ENCODE measurements at regions not wholly inside any gene's neighbourhood (a gene's known extent, or its start where the extent isn't known, plus 50 kb on each side); places are given as distances from the start of the nearest gene placed in this dataset.
"Not testable (repeated sequence)": the region's sequence is repeated elsewhere in the genome, so short reads cannot be mapped to it uniquely, and the experiment has no call there.

- H3K4me1 Mint-ChIP-seq = no peaks in the 10 kb centered on the region
- no peaks in the 10 kb centered on the region for H3K36me3 Mint-ChIP-seq
- Histone ChIP-seq H3K36me3 (ENCODE audit: control insufficient read depth, insufficient read depth, low read length) (no peaks in the 10 kb centered on the region), H3K4me3 (ENCODE audit: low read length) (no peak overlapping the region), H3K27me3 (ENCODE audit: control insufficient read depth, insufficient read depth, low read length) (no peaks in the 10 kb centered on the region), H3K27ac (ENCODE audit: low read length) (no peak overlapping the region), H3K9me3 (ENCODE audit: control insufficient read depth, insufficient read depth, low read length) (no peaks in the 10 kb centered on the region), H3K4me1 (ENCODE audit: control insufficient read depth, insufficient read depth, low read length) (no peaks in the 10 kb centered on the region)
- no peak overlapping the region for H3K27ac Mint-ChIP-seq
- ATAC-seq = no peak
- peaks cover 4 to 23% of the 10 kb centered on the region in 2 donors for H3K27me3 Mint-ChIP-seq (ENCODE audit: low read depth in 2 of 2)
- no peak for DNase-seq
- TF ChIP-seq, protein P1, sequence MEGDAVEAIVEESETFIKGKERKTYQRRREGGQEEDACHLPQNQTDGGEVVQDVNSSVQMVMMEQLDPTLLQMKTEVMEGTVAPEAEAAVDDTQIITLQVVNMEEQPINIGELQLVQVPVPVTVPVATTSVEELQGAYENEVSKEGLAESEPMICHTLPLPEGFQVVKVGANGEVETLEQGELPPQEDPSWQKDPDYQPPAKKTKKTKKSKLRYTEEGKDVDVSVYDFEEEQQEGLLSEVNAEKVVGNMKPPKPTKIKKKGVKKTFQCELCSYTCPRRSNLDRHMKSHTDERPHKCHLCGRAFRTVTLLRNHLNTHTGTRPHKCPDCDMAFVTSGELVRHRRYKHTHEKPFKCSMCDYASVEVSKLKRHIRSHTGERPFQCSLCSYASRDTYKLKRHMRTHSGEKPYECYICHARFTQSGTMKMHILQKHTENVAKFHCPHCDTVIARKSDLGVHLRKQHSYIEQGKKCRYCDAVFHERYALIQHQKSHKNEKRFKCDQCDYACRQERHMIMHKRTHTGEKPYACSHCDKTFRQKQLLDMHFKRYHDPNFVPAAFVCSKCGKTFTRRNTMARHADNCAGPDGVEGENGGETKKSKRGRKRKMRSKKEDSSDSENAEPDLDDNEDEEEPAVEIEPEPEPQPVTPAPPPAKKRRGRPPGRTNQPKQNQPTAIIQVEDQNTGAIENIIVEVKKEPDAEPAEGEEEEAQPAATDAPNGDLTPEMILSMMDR (IDR thresholded peaks at IDR 0.05) = no peak
- no peak overlapping the region for H3K4me3 Mint-ChIP-seq
- intact Hi-C loops (cut with micrococcal nuclease) = no loop called here
- WGBS (ENCODE audit: insufficient coverage) = 99% methylated on average over 7 of the region's 10 CpGs
- no peaks in the 10 kb centered on the region for H3K9me3 Mint-ChIP-seq
Measured at GRCh38 chr12:105507311-105508038, 177.0 kb downstream of the C12orf75 start.

- 95% methylated on average over 3 of the region's 3 CpGs for WGBS (ENCODE audit: insufficient coverage)
- intact Hi-C loops (cut with micrococcal nuclease) = no loop called here
- ATAC-seq (no peak), DNase-seq (no peak)
- no peak overlapping the region for H3K27ac Mint-ChIP-seq
- Histone ChIP-seq H3K27me3 (ENCODE audit: control insufficient read depth, insufficient read depth, low read length) (no peaks in the 10 kb centered on the region), H3K4me1 (ENCODE audit: control insufficient read depth, insufficient read depth, low read length) (no peaks in the 10 kb centered on the region), H3K9me3 (ENCODE audit: control insufficient read depth, insufficient read depth, low read length) (no peaks in the 10 kb centered on the region), H3K27ac (ENCODE audit: low read length) (no peak overlapping the region), H3K36me3 (ENCODE audit: control insufficient read depth, insufficient read depth, low read length) (no peaks in the 10 kb centered on the region), H3K4me3 (ENCODE audit: low read length) (no peak overlapping the region)
- no peaks in the 10 kb centered on the region for H3K9me3 Mint-ChIP-seq
- no peak overlapping the region for H3K4me3 Mint-ChIP-seq
- TF ChIP-seq, protein P1 (IDR thresholded peaks at IDR 0.05) = no peak
- H3K27me3 Mint-ChIP-seq (ENCODE audit: low read depth in 2 of 2) = peaks cover 4 to 21% of the 10 kb centered on the region in 2 donors
- H3K4me1 Mint-ChIP-seq = no peaks in the 10 kb centered on the region
- no peaks in the 10 kb centered on the region for H3K36me3 Mint-ChIP-seq
Measured at GRCh38 chr12:105508096-105508495, 177.6 kb downstream of the C12orf75 start.

- Mint-ChIP-seq H3K4me3 (no peak overlapping the region), H3K4me1 (no peaks in the 10 kb centered on the region), H3K9me3 (no peaks in the 10 kb centered on the region), H3K36me3 (no peaks in the 10 kb centered on the region), H3K27ac (no peak overlapping the region), H3K27me3 (ENCODE audit: low read depth in 2 of 2) (peaks cover 4 to 14% of the 10 kb centered on the region in 2 donors)
- Histone ChIP-seq H3K9me3 (ENCODE audit: control insufficient read depth, insufficient read depth, low read length) (no peaks in the 10 kb centered on the region), H3K27ac (ENCODE audit: low read length) (no peak overlapping the region), H3K27me3 (ENCODE audit: control insufficient read depth, insufficient read depth, low read length) (no peaks in the 10 kb centered on the region), H3K4me1 (ENCODE audit: control insufficient read depth, insufficient read depth, low read length) (no peaks in the 10 kb centered on the region), H3K36me3 (ENCODE audit: control insufficient read depth, insufficient read depth, low read length) (no peaks in the 10 kb centered on the region), H3K4me3 (ENCODE audit: low read length) (no peak overlapping the region)
- WGBS (ENCODE audit: insufficient coverage) = 83% methylated on average over 2 of the region's 3 CpGs
- DNase-seq (no peak), ATAC-seq (no peak)
- TF ChIP-seq, protein P1 (IDR thresholded peaks at IDR 0.05) = no peak
- intact Hi-C loops (cut with micrococcal nuclease) = no loop called here
Measured at GRCh38 chr12:105510526-105510925, 180.0 kb downstream of the C12orf75 start.

DNA sequence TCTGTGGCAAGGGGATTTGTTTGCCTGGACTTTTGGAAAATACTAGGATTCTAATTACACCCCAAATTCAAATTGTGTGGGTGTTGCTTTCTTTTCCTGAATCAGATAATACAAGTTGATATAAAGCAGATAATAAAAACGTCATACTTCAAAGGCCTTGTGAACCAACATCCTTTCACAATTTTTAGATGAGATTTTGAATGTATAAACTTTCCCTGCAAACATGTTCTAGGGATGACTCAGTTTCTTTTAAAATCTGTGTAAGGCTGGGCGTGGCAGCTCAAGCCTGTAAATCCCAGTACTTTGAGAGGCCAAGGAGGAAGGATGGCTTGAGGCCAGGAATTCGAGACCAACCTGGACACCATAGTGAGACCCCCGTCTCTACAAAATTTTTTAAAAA lies 182.4 kb downstream of the C12orf75 start:
- H3K9me3 ChIP-seq (ENCODE audit: control insufficient read depth, insufficient read depth, low read length); H3K27ac ChIP-seq (ENCODE audit: low read length); H3K4me1 ChIP-seq (ENCODE audit: control insufficient read depth, insufficient read depth, low read length); H3K4me1 Mint-ChIP-seq; H3K27ac Mint-ChIP-seq; H3K36me3 ChIP-seq (ENCODE audit: control insufficient read depth, insufficient read depth, low read length); H3K9me3 Mint-ChIP-seq; H3K27me3 ChIP-seq (ENCODE audit: control insufficient read depth, insufficient read depth, low read length); H3K36me3 Mint-ChIP-seq; H3K27me3 Mint-ChIP-seq (ENCODE audit: low read depth in 2 of 2); H3K4me3 Mint-ChIP-seq; ATAC-seq; H3K4me3 ChIP-seq (ENCODE audit: low read length); intact Hi-C loops (cut with micrococcal nuclease); DNase-seq: not testable (repeated sequence)
- 76% methylated on average over 3 of the region's 4 CpGs for WGBS (ENCODE audit: insufficient coverage)

Measured in natural killer cell (primary cell).